ENCODE measurements at regions not wholly inside any gene's neighbourhood (a gene's known extent, or its start where the extent isn't known, plus 50 kb on each side); places are given as distances from the start of the nearest gene placed in this dataset.

DNA sequence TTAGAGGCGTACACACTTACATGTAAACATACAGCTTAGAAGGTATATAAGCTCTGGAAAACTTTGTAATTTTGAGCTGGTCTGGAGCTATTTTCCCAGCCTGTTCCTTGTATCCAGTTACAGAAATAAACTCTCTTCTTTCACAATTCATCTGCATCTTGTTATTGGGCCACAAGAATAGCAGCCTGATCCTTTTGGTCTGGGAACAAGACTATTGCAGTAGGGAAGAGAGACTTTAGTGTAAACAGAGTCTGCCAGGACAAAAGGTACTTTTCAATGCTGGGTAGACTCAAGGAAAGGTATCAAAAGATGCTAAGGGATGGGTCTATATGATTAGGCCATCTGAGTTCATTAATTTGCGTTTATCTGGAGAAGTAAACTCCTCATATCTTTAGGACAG, 728.3 kb downstream of the TYW1 start:
- TF ChIP-seq POLR2AphosphoS5 (IDR thresholded peaks at IDR 0.05; ENCODE audit: borderline replicate concordance, low read depth, low read length), result no peak
- TF ChIP-seq EZH2 (IDR thresholded peaks at IDR 0.05), result no peak
- no peak for TF ChIP-seq FOXP2 (optimal IDR thresholded peaks at IDR 0.05; ENCODE audit: control extremely low read depth, extremely low read length, insufficient read depth)
